ENCODE measurements at regions not wholly inside any gene's neighbourhood (a gene's known extent, or its start where the extent isn't known, plus 50 kb on each side); places are given as distances from the start of the nearest gene placed in this dataset.

DNA sequence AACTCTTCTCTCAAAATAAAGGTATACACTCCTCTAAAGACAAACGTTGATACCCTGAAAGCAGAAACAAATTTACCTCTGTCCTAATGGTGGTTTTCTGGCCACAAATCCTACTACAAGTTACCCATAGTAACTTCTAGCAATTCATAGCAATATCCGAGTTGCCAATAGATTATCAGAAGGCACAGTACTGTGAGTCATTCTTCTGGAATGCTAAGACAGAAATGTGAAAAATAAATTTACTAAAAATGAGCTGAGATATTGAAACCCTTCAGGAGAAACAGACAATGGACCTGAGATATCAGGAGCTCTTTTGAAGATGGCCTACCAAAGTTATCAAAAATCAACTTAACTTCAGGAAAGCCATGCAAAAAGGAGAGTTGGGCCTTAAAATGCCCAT is 715.0 kb upstream of the ADAMTS5 start:
- no TSS peak for BruUV-seq (replicated peaks)
- H3K4me1 ChIP-seq (ENCODE audit: control insufficient read depth, insufficient read depth, low read length) = no peaks in the 10 kb centered on the region
- H3K27ac ChIP-seq (ENCODE audit: low read length) = no peak overlapping the region
- no peak for DNase-seq (ENCODE audit: low read depth, low spot score)
- H3K4me3 ChIP-seq (ENCODE audit: low read depth in 2 of 2, low read length in 2 of 2) = no peak overlapping the region
- ATAC-seq = no peak
- in situ Hi-C loops (cut with HindIII; ENCODE audit: low pct_unique_long_range_greater_than_20kb, low sequenced_read_pairs) = no loop called here
- H3K36me3 ChIP-seq (ENCODE audit: control insufficient read depth, insufficient read depth, low read length) = no peaks in the 10 kb centered on the region
- ChIA-PET CTCF (no interaction called here), POLR2A (no interaction called here)
- TF ChIP-seq, protein P1, sequence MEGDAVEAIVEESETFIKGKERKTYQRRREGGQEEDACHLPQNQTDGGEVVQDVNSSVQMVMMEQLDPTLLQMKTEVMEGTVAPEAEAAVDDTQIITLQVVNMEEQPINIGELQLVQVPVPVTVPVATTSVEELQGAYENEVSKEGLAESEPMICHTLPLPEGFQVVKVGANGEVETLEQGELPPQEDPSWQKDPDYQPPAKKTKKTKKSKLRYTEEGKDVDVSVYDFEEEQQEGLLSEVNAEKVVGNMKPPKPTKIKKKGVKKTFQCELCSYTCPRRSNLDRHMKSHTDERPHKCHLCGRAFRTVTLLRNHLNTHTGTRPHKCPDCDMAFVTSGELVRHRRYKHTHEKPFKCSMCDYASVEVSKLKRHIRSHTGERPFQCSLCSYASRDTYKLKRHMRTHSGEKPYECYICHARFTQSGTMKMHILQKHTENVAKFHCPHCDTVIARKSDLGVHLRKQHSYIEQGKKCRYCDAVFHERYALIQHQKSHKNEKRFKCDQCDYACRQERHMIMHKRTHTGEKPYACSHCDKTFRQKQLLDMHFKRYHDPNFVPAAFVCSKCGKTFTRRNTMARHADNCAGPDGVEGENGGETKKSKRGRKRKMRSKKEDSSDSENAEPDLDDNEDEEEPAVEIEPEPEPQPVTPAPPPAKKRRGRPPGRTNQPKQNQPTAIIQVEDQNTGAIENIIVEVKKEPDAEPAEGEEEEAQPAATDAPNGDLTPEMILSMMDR (IDR thresholded peaks at IDR 0.05) = no peak
- TF ChIP-seq TCF7L2 (IDR thresholded peaks at IDR 0.05; ENCODE audit: low read depth, low read length) (no peak), SIN3A (IDR thresholded peaks at IDR 0.05; ENCODE audit: borderline replicate concordance, insufficient read depth, low read depth, low read length) (no peak), POLR2AphosphoS5 (IDR thresholded peaks at IDR 0.05; ENCODE audit: low read depth, low read length) (no peak)
- TF ChIP-seq, protein P2, sequence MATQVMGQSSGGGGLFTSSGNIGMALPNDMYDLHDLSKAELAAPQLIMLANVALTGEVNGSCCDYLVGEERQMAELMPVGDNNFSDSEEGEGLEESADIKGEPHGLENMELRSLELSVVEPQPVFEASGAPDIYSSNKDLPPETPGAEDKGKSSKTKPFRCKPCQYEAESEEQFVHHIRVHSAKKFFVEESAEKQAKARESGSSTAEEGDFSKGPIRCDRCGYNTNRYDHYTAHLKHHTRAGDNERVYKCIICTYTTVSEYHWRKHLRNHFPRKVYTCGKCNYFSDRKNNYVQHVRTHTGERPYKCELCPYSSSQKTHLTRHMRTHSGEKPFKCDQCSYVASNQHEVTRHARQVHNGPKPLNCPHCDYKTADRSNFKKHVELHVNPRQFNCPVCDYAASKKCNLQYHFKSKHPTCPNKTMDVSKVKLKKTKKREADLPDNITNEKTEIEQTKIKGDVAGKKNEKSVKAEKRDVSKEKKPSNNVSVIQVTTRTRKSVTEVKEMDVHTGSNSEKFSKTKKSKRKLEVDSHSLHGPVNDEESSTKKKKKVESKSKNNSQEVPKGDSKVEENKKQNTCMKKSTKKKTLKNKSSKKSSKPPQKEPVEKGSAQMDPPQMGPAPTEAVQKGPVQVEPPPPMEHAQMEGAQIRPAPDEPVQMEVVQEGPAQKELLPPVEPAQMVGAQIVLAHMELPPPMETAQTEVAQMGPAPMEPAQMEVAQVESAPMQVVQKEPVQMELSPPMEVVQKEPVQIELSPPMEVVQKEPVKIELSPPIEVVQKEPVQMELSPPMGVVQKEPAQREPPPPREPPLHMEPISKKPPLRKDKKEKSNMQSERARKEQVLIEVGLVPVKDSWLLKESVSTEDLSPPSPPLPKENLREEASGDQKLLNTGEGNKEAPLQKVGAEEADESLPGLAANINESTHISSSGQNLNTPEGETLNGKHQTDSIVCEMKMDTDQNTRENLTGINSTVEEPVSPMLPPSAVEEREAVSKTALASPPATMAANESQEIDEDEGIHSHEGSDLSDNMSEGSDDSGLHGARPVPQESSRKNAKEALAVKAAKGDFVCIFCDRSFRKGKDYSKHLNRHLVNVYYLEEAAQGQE (IDR thresholded peaks at IDR 0.05; ENCODE audit: insufficient read depth in 1 of 2, low read depth in 2 of 2, low read length in 1 of 2) = no peak
- no peaks in the 10 kb centered on the region for H3K27me3 ChIP-seq (ENCODE audit: control insufficient read depth, insufficient read depth, low read length)
- H3K9me3 ChIP-seq (ENCODE audit: control insufficient read depth, insufficient read depth, low read depth, low read length) = no peaks in the 10 kb centered on the region
- intact Hi-C loops (cut with micrococcal nuclease; ENCODE audit: unreplicated experiment) = no loop called here

DNA sequence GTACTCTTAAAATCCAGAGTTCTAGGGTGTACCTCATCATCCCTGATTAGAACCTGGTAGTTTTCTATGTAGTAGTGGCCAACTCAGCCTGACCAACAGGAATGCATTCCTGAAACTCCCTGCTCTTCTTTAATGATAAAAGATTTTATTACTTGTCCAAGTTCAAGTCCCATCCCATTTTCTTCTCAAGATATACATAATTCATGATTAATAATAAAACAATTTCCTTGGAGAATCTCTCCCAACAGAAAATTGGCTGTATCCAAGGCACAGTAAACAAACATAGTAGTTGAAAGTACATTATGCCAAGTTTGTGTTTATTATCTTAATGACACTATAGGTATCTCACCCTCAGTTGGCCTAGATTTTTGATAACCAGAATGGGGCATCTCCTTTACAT is 714.1 kb upstream of the ADAMTS5 start:
- ChIA-PET POLR2A (no interaction called here), CTCF (no interaction called here)
- intact Hi-C loops (cut with micrococcal nuclease; ENCODE audit: unreplicated experiment) = no loop called here
- H3K27ac ChIP-seq (ENCODE audit: low read length) = no peak overlapping the region
- DNase-seq (ENCODE audit: low read depth, low spot score) (no peak), ATAC-seq (no peak)
- no peaks in the 10 kb centered on the region for H3K36me3 ChIP-seq (ENCODE audit: control insufficient read depth, insufficient read depth, low read length)
- no peaks in the 10 kb centered on the region for H3K9me3 ChIP-seq (ENCODE audit: control insufficient read depth, insufficient read depth, low read depth, low read length)
- no TSS peak for BruUV-seq (replicated peaks)
- no peaks in the 10 kb centered on the region for H3K27me3 ChIP-seq (ENCODE audit: control insufficient read depth, insufficient read depth, low read length)
- in situ Hi-C loops (cut with HindIII; ENCODE audit: low pct_unique_long_range_greater_than_20kb, low sequenced_read_pairs) = no loop called here
- TF ChIP-seq, protein P1 (IDR thresholded peaks at IDR 0.05) = no peak
- no peak for TF ChIP-seq TCF7L2 (IDR thresholded peaks at IDR 0.05; ENCODE audit: low read depth, low read length)
- TF ChIP-seq, protein P2 (IDR thresholded peaks at IDR 0.05; ENCODE audit: insufficient read depth in 1 of 2, low read depth in 2 of 2, low read length in 1 of 2) = no peak
- TF ChIP-seq SIN3A (IDR thresholded peaks at IDR 0.05; ENCODE audit: borderline replicate concordance, insufficient read depth, low read depth, low read length) = no peak
- no peak for TF ChIP-seq POLR2AphosphoS5 (IDR thresholded peaks at IDR 0.05; ENCODE audit: low read depth, low read length)
- H3K4me3 ChIP-seq (ENCODE audit: low read depth in 2 of 2, low read length in 2 of 2) = no peak overlapping the region
- H3K4me1 ChIP-seq (ENCODE audit: control insufficient read depth, insufficient read depth, low read length) = no peaks in the 10 kb centered on the region
